ENCODE measurements at regions not wholly inside any gene's neighbourhood (a gene's known extent, or its start where the extent isn't known, plus 50 kb on each side); places are given as distances from the start of the nearest gene placed in this dataset.

GRCh38 chr4:144499777-144500176, 146.2 kb upstream of the HHIP start:
- Histone ChIP-seq H3K27me3 (ENCODE audit: control insufficient read depth in 2 of 2, insufficient read depth in 2 of 2, low read length in 2 of 2) (no peaks in the 10 kb centered on the region), H2AFZ (ENCODE audit: low read depth, low read length) (no peak overlapping the region), H3K79me2 (ENCODE audit: control insufficient read depth, insufficient read depth, low read length) (no peaks in the 10 kb centered on the region), H4K20me1 (replicated peaks; ENCODE audit: control insufficient read depth, extremely low read depth, insufficient read depth, low read length) (no peaks in the 10 kb centered on the region), H3K9me3 (replicated peaks; ENCODE audit: control insufficient read depth, insufficient read depth, low read length) (no peaks in the 10 kb centered on the region), H3K9me1 (replicated peaks; ENCODE audit: control insufficient read depth, extremely low read depth, insufficient read depth, low read length) (no peaks in the 10 kb centered on the region), H3K4me1 (ENCODE audit: control insufficient read depth, extremely low read depth, insufficient read depth, low read length) (no peaks in the 10 kb centered on the region), H3K27ac (ENCODE audit: insufficient read depth, low read depth, low read length) (no peak overlapping the region), H3K9ac (replicated peaks; ENCODE audit: extremely low read depth, insufficient read depth, low read length) (no peak overlapping the region), H3K36me3 (ENCODE audit: control insufficient read depth in 2 of 2, extremely low read depth in 1 of 2, insufficient read depth in 2 of 2, low read length in 2 of 2) (no peaks in the 10 kb centered on the region), H3K4me2 (ENCODE audit: insufficient read depth, low read length) (no peak overlapping the region), H3K4me3 (replicated peaks in 1 of 3; ENCODE audit: insufficient read depth in 1 of 3, low read depth in 1 of 3, low read length in 3 of 3) (no peak overlapping the region)
- no TSS peak for BruUV-seq (replicated peaks)
- ChIA-PET POLR2A (no interaction called here), CTCF (no interaction called here)
- FAIRE-seq (no peak), DNase-seq (ENCODE audit: low read depth, low spot score) (no peak)
- intact Hi-C loops (cut with micrococcal nuclease): loop anchor here (5.0 kb wide), 1 partner anchor 38 kb away; no protein-coding TSS in a partner anchor
- TF ChIP-seq JUN (IDR thresholded peaks at IDR 0.05; ENCODE audit: borderline replicate concordance, insufficient read depth, insufficient read length, low read depth) (no peak), POLR2AphosphoS5 (IDR thresholded peaks at IDR 0.05; ENCODE audit: insufficient read depth, low read depth, low read length) (no peak), MYC (IDR thresholded peaks at IDR 0.05; ENCODE audit: low read depth, low read length) (no peak), EZH2 (IDR thresholded peaks at IDR 0.05; ENCODE audit: borderline replicate concordance, low read depth, low read length, severe bottlenecking) (no peak), GATA2 (IDR thresholded peaks at IDR 0.05; ENCODE audit: insufficient read depth, insufficient read length, low read depth, low read length) (no peak), POLR2A (IDR thresholded peaks at IDR 0.05; ENCODE audit: low read depth, low read length) (no peak), FOS (IDR thresholded peaks at IDR 0.05; ENCODE audit: borderline replicate concordance, insufficient read depth, low read length) (no peak), MAX (IDR thresholded peaks at IDR 0.05; ENCODE audit: insufficient read depth, insufficient read length) (no peak), CTCF (IDR thresholded peaks at IDR 0.05; ENCODE audit: extremely low read depth in 1 of 2, insufficient read depth in 1 of 2, low read depth in 1 of 2, low read length in 2 of 2) (no peak)
- dilution Hi-C loops (cut with MboI; ENCODE audit: extremely low pct_ligation_motif_present, low sequenced_read_pairs): no loop called here

Data from endothelial cell of umbilical vein (primary cell).